Activated CD4-positive, alpha-beta T cell treated with anti-CD3 and anti-CD28 coated beads for 36 hours (primary cell): ENCODE measurements at regions not wholly inside any gene's neighbourhood (a gene's known extent, or its start where the extent isn't known, plus 50 kb on each side); places are given as distances from the start of the nearest gene placed in this dataset.

Source experiments
- ATAC-seq: fragments of 200-7000 bp; cut with Tn5 transposase; one replicate; pipeline ENCODE4 v1.10.0; 2021; ENCODE audit warnings: mild to moderate bottlenecking, moderate library complexity
- CTCF ChIA-PET: fragments of 350-600 bp; sonication (Branson Sonifier 250); formaldehyde crosslinking; loops from one replicate; lab custom pipeline; 2021; ENCODE audit warnings: antibody characterized with exemption; lab: Charles Lee
- POLR2A ChIA-PET: fragments of 350-600 bp; sonication (Branson Sonifier 250); formaldehyde crosslinking; loops from one replicate; lab custom pipeline; 2021; ENCODE audit warnings: antibody characterized with exemption, inconsistent platforms; lab: Charles Lee
- DNase-seq: peaks from one replicate; pipeline ENCODE4 v3.0.0-alpha.2; 2020
- H3K27ac Mint-ChIP-seq: one replicate; pipeline ENCODE4 v1.8.0; 2021; ENCODE audit warnings: mixed read lengths
- H3K27me3 Mint-ChIP-seq: one replicate; pipeline ENCODE4 v1.8.0; 2021; ENCODE audit warnings: mixed read lengths
- H3K36me3 Mint-ChIP-seq: one replicate; pipeline ENCODE4 v1.8.0; 2021; ENCODE audit warnings: low read depth, mixed read lengths
- H3K4me1 Mint-ChIP-seq: one replicate; pipeline ENCODE4 v1.8.0; 2021; ENCODE audit warnings: mixed read lengths
- H3K4me3 Mint-ChIP-seq: one replicate; pipeline ENCODE4 v1.8.0; 2021; ENCODE audit warnings: mild to moderate bottlenecking, moderate library complexity, mixed read lengths
- H3K9me3 Mint-ChIP-seq: one replicate; pipeline ENCODE4 v1.8.0; 2021; ENCODE audit warnings: low read depth, mixed read lengths
- intact Hi-C, 2 experiments: fragments of 100-400 bp; cut with DNase I in 1 of 2; cut with micrococcal nuclease in 1 of 2; formaldehyde crosslinking; loops; one replicate each; pipeline versions ENCODE4 v1.14.2 to v1.15.1; 2022 to 2024; cut with DNase I, micrococcal nuclease

DNA sequence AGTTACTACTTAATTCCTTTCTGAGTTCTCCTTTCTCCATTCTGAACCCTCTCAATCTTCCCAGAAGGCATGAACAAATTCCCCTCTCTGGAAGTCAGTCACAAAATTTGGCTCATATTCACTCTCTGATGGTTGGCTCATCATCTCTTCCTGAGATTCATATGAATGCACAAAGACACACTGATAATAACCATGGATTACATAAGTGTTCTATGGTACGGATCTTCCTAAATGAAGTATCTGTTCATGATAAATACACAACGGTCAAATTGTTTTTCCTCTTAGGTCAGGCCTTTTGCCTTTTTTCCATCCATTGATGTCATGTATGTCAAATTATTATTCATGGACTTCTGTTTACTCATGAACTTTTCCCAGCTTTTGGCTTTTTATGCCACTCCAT lies 162.6 kb downstream of the P2RY1 start:
- intact Hi-C loops = no loop called here
- DNase-seq (no peak), ATAC-seq (no peak)
- ChIA-PET CTCF (no interaction called here), POLR2A (no interaction called here)
- no peaks in the 10 kb centered on the region for H3K36me3 Mint-ChIP-seq
- no peak overlapping the region for H3K4me3 Mint-ChIP-seq
- H3K27me3 Mint-ChIP-seq = no peaks in the 10 kb centered on the region
- H3K4me1 Mint-ChIP-seq = no peaks in the 10 kb centered on the region
- no peaks in the 10 kb centered on the region for H3K9me3 Mint-ChIP-seq
- no peak overlapping the region for H3K27ac Mint-ChIP-seq

DNA sequence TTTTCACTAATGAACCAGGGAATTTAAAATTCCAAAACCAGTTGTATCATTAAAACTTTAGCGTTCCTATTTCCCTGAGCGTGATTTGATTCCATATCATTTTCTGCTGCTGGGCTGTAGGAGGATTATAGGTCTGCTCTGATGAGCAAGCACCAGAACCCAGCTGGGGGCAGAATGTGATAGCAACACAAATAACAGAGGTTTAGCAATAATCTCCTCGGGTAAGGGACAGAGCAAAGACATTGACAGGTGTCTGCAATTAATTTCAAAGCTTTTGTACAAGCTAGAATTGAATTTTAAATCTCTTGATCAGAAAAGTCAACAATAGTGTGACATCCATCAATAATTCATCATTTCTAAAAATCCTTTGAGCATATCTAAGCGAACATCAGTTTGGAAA lies 163.4 kb upstream of the RAP2B start:
- Mint-ChIP-seq H3K27me3 (no peaks in the 10 kb centered on the region), H3K27ac (no peak overlapping the region), H3K36me3 (no peaks in the 10 kb centered on the region), H3K4me3 (no peak overlapping the region), H3K4me1 (no peaks in the 10 kb centered on the region), H3K9me3 (no peaks in the 10 kb centered on the region)
- ChIA-PET POLR2A (no interaction called here), CTCF (no interaction called here)
- intact Hi-C loops = no loop called here
- ATAC-seq (no peak), DNase-seq (no peak)

GRCh38 chr3:153000325-153000724 lies 161.7 kb upstream of the RAP2B start:
- CTCF ChIA-PET = interaction anchor here (0.6 kb wide), 1 partner anchor 64 kb away, joined by 4 read pairs; no protein-coding TSS in a partner anchor

GRCh38 chr3:153001210-153002078 lies 160.6 kb upstream of the RAP2B start:
- DNase-seq (no peak), ATAC-seq (no peak)
- Mint-ChIP-seq H3K27me3 (peaks cover 2% of the 10 kb centered on the region), H3K4me3 (no peak overlapping the region), H3K9me3 (no peaks in the 10 kb centered on the region), H3K27ac (no peak overlapping the region), H3K36me3 (no peaks in the 10 kb centered on the region), H3K4me1 (no peaks in the 10 kb centered on the region)
- POLR2A ChIA-PET = no interaction called here
- CTCF ChIA-PET = no interaction called here
- intact Hi-C loops = no loop called here

More at GRCh38 chr3:153000325-153000724, 161.7 kb upstream of the RAP2B start:
- no peaks in the 10 kb centered on the region for H3K36me3 Mint-ChIP-seq
- intact Hi-C loops = no loop called here
- H3K4me3 Mint-ChIP-seq = no peak overlapping the region
- H3K4me1 Mint-ChIP-seq = no peaks in the 10 kb centered on the region
- H3K9me3 Mint-ChIP-seq = no peaks in the 10 kb centered on the region
- ATAC-seq (no peak), DNase-seq (no peak)
- H3K27me3 Mint-ChIP-seq = no peaks in the 10 kb centered on the region
- H3K27ac Mint-ChIP-seq = no peak overlapping the region
- POLR2A ChIA-PET = no interaction called here

GRCh38 chr3:153003441-153003840 lies 158.6 kb upstream of the RAP2B start:
- ATAC-seq (no peak), DNase-seq (no peak)
- intact Hi-C loops = no loop called here
- H3K9me3 Mint-ChIP-seq = no peaks in the 10 kb centered on the region
- no peak overlapping the region for H3K4me3 Mint-ChIP-seq
- peaks cover 2% of the 10 kb centered on the region for H3K27me3 Mint-ChIP-seq
- H3K36me3 Mint-ChIP-seq = no peaks in the 10 kb centered on the region
- H3K4me1 Mint-ChIP-seq = no peaks in the 10 kb centered on the region
- POLR2A ChIA-PET = no interaction called here
- CTCF ChIA-PET = no interaction called here
- H3K27ac Mint-ChIP-seq = no peak overlapping the region

GRCh38 chr3:153003862-153004261 lies 158.2 kb upstream of the RAP2B start:
- no peaks in the 10 kb centered on the region for H3K4me1 Mint-ChIP-seq
- ChIA-PET POLR2A (no interaction called here), CTCF (no interaction called here)
- no peak for ATAC-seq
- H3K27ac Mint-ChIP-seq = no peak overlapping the region
- no peak for DNase-seq
- H3K4me3 Mint-ChIP-seq = no peak overlapping the region
- peaks cover 2% of the 10 kb centered on the region for H3K27me3 Mint-ChIP-seq
- no peaks in the 10 kb centered on the region for H3K9me3 Mint-ChIP-seq
- H3K36me3 Mint-ChIP-seq = no peaks in the 10 kb centered on the region
- intact Hi-C loops = no loop called here

DNA sequence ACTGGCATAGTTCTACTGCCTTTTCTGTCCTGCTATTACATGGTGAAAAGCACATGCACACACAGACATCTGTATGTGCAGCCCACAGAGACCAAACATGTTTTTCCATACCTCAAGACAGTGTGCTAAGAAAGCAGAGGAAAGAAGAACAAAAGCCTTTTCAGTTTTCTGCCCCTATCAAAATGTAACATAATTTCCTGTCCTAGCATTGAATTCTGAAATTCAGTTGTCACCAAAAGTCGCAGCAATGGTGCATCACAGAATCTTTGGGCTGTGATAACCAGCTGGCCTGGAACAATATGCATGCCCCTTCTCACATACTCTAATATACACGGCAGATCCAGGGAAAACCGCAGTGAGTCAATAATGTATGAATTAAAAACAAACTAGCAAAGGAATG lies 153.8 kb upstream of the RAP2B start:
- DNase-seq (no peak), ATAC-seq (no peak)
- Mint-ChIP-seq H3K27me3 (peaks cover 2% of the 10 kb centered on the region), H3K9me3 (no peaks in the 10 kb centered on the region), H3K36me3 (no peaks in the 10 kb centered on the region), H3K4me1 (no peaks in the 10 kb centered on the region), H3K27ac (no peak overlapping the region), H3K4me3 (no peak overlapping the region)
- POLR2A ChIA-PET = no interaction called here
- intact Hi-C loops = no loop called here
- CTCF ChIA-PET = no interaction called here

DNA sequence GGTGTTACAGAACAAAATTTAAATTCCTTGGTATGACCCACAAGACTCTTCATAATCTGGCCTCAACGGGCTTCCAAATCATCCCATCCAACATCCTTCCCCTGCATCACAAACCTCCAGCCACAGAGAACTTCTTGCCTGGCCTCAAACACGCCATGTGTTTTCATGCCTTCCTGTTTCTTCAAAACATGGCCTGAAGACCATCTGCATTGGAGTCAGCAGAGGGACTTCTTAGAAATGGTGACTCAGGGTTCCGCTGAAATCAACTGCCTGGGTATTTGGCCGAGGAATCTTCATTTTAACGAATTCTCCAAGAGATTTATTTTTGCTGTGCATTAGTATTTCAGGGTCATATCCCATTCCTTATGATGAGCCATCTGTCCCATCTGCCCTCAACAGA lies 138.1 kb upstream of the RAP2B start:
- Mint-ChIP-seq H3K4me3 (no peak overlapping the region), H3K4me1 (no peaks in the 10 kb centered on the region), H3K27ac (no peak overlapping the region), H3K9me3 (no peaks in the 10 kb centered on the region), H3K36me3 (no peaks in the 10 kb centered on the region), H3K27me3 (peaks cover 1% of the 10 kb centered on the region)
- POLR2A ChIA-PET = no interaction called here
- DNase-seq = no peak
- intact Hi-C loops = no loop called here
- no peak for ATAC-seq
- CTCF ChIA-PET = no interaction called here

- intact Hi-C loops = loop anchor here (1.0 to 5.0 kb wide), 5 partner anchors 571 to 1226 kb away; no protein-coding TSS in a partner anchor
- Mint-ChIP-seq H3K4me1 (no peaks in the 10 kb centered on the region), H3K9me3 (no peaks in the 10 kb centered on the region), H3K27ac (no peak overlapping the region), H3K27me3 (peaks cover 1% of the 10 kb centered on the region), H3K36me3 (no peaks in the 10 kb centered on the region), H3K4me3 (no peak overlapping the region)
- DNase-seq = no peak
- ATAC-seq = no peak
- CTCF ChIA-PET = interaction anchor here (0.7 to 1.4 kb wide), 7 partner anchors 8 to 997 kb away, joined by 3 to 6 read pairs (median 3); no protein-coding TSS in a partner anchor
- POLR2A ChIA-PET = no interaction called here
Measured at GRCh38 chr3:153026026-153026425, 136.0 kb upstream of the RAP2B start.

DNA sequence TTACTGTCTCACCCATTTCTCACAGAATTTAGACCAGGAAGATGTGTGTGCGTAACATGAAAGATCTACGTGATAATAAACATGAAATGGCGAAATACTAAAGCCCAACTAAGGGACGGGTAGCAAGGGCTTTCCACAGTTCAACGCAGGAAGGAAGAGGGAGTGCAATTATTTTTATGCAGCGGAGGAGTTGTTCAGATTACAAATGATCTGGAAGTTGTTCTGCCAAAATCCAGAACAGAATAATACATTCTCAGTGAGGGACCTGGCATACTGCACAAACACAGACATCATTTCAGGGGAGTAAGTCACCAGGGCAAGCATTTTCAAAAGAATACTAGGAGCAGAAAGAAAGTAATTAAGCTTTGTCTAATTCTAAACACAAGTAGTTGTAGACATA lies 133.6 kb upstream of the RAP2B start:
- POLR2A ChIA-PET = no interaction called here
- Mint-ChIP-seq H3K27ac (no peak overlapping the region), H3K9me3 (no peaks in the 10 kb centered on the region), H3K4me1 (no peaks in the 10 kb centered on the region), H3K4me3 (no peak overlapping the region), H3K36me3 (no peaks in the 10 kb centered on the region), H3K27me3 (no peaks in the 10 kb centered on the region)
- ATAC-seq (no peak), DNase-seq (no peak)
- CTCF ChIA-PET = no interaction called here
- intact Hi-C loops = loop anchor here in 1 of 2 experiments (5.0 kb wide), 4 partner anchors 569 to 1224 kb away; no protein-coding TSS in a partner anchor

- H3K4me1 Mint-ChIP-seq = no peaks in the 10 kb centered on the region
- H3K27me3 Mint-ChIP-seq = no peaks in the 10 kb centered on the region
- no peak overlapping the region for H3K27ac Mint-ChIP-seq
- no peaks in the 10 kb centered on the region for H3K36me3 Mint-ChIP-seq
- intact Hi-C loops = loop anchor here in 1 of 2 experiments (5.0 kb wide), 4 partner anchors 568 to 1223 kb away; no protein-coding TSS in a partner anchor
- no peak for DNase-seq
- H3K9me3 Mint-ChIP-seq = no peaks in the 10 kb centered on the region
- no peak overlapping the region for H3K4me3 Mint-ChIP-seq
- ATAC-seq = no peak
- ChIA-PET CTCF (no interaction called here), POLR2A (interaction anchor here (0.7 kb wide), 1 partner anchor 14 kb away, joined by 5 read pairs; no protein-coding TSS in a partner anchor)
Measured at GRCh38 chr3:153029350-153029749, 132.7 kb upstream of the RAP2B start.

DNA sequence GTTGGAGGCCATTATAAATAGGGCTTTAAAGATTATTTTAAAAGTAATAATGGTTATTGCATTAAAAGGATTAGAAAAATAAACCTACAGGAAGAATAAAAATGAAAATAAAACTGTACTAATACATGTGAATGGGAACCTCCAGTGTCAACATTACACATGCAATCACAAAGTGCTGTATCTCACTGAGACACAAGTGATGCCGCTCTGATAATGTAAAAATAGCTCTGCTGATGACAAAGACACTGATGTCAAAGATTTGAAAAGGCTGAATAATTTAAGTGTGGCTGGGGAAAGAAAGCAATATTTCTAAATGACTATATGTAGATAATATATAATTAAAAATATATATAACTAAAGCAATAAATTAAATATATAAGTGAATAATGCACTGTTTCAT lies 129.1 kb upstream of the RAP2B start:
- no peak overlapping the region for H3K27ac Mint-ChIP-seq
- DNase-seq (no peak), ATAC-seq (no peak)
- CTCF ChIA-PET = interaction anchor here (0.7 kb wide), 2 partner anchors 10 to 814 kb away, joined by 3 to 4 read pairs; no protein-coding TSS in a partner anchor
- intact Hi-C loops = no loop called here
- H3K4me3 Mint-ChIP-seq = no peak overlapping the region
- H3K9me3 Mint-ChIP-seq = no peaks in the 10 kb centered on the region
- POLR2A ChIA-PET = no interaction called here
- H3K36me3 Mint-ChIP-seq = no peaks in the 10 kb centered on the region
- no peaks in the 10 kb centered on the region for H3K4me1 Mint-ChIP-seq
- no peaks in the 10 kb centered on the region for H3K27me3 Mint-ChIP-seq
